Testis (tissue), 2 donors: ENCODE measurements at regions not wholly inside any gene's neighbourhood (a gene's known extent, or its start where the extent isn't known, plus 50 kb on each side); places are given as distances from the start of the nearest gene placed in this dataset.

Source experiments
- CTCF ChIP-seq, 3 experiments: fragments of 450-650 bp in 2 of 3; fragments of 200-600 bp in 1 of 3; sonication (generic) in 1 of 3; IDR thresholded peaks; one replicate each; pipeline ENCODE4 v1.5.1; 2016 to 2019; ENCODE audit warnings: antibody characterized with exemption in 3 of 3, mild to moderate bottlenecking in 2 of 3, moderate library complexity in 1 of 3
- POLR2A ChIP-seq: fragments of 450-650 bp; IDR thresholded peaks from one replicate; pipeline ENCODE4 v1.6.1; 2017; ENCODE audit warnings: antibody characterized with exemption, mild to moderate bottlenecking, moderate library complexity

GRCh38 chr14:104294983-104295680 is 156.7 kb downstream of the KIF26A start:
- TF ChIP-seq CTCF (IDR thresholded peaks at IDR 0.05) (no peak), POLR2A (no peak)
